Osteocyte (in vitro differentiated cells): ENCODE measurements at regions not wholly inside any gene's neighbourhood (a gene's known extent, or its start where the extent isn't known, plus 50 kb on each side); places are given as distances from the start of the nearest gene placed in this dataset.

ENCODE experiments used
- DNase-seq: peaks from one replicate; pipeline ENCODE4 v3.0.0; 2021; ENCODE audit warnings: mixed read lengths; ENCODE audit not compliant: unreplicated experiment; ENCODE audit errors: extremely low spot score
- H3K27ac Mint-ChIP-seq: one replicate; pipeline ENCODE4 v1.8.0; 2021; ENCODE audit warnings: mild to moderate bottlenecking, mixed read lengths; ENCODE audit not compliant: unreplicated experiment
- H3K27me3 Mint-ChIP-seq: one replicate; pipeline ENCODE4 v1.8.0; 2021; ENCODE audit warnings: mixed read lengths; ENCODE audit not compliant: unreplicated experiment
- H3K36me3 Mint-ChIP-seq: one replicate; pipeline ENCODE4 v1.8.0; 2021; ENCODE audit warnings: mixed read lengths; ENCODE audit not compliant: unreplicated experiment
- H3K4me1 Mint-ChIP-seq: one replicate; pipeline ENCODE4 v1.8.0; 2021; ENCODE audit warnings: mixed read lengths; ENCODE audit not compliant: unreplicated experiment
- H3K4me3 Mint-ChIP-seq: one replicate; pipeline ENCODE4 v1.8.0; 2021; ENCODE audit warnings: mild to moderate bottlenecking, moderate library complexity, mixed read lengths; ENCODE audit not compliant: unreplicated experiment
- H3K9me3 Mint-ChIP-seq: one replicate; pipeline ENCODE4 v1.8.0; 2021; ENCODE audit warnings: mixed read lengths; ENCODE audit not compliant: unreplicated experiment
- TF ChIP-seq, protein P1 (sequence below): fragments of 200-600 bp; sonication (generic); IDR thresholded peaks from 2 replicates; pipeline ENCODE4 v1.5.0; 2021; ENCODE audit warnings: antibody characterized with exemption, mild to moderate bottlenecking, moderate library complexity

- Mint-ChIP-seq H3K36me3 (no peaks in the 10 kb centered on the region), H3K27me3 (peaks cover 50% of the 10 kb centered on the region), H3K27ac (no peak overlapping the region), H3K9me3 (peaks cover under 1% of the 10 kb centered on the region), H3K4me1 (no peaks in the 10 kb centered on the region), H3K4me3 (no peak overlapping the region)
- TF ChIP-seq, protein P1, sequence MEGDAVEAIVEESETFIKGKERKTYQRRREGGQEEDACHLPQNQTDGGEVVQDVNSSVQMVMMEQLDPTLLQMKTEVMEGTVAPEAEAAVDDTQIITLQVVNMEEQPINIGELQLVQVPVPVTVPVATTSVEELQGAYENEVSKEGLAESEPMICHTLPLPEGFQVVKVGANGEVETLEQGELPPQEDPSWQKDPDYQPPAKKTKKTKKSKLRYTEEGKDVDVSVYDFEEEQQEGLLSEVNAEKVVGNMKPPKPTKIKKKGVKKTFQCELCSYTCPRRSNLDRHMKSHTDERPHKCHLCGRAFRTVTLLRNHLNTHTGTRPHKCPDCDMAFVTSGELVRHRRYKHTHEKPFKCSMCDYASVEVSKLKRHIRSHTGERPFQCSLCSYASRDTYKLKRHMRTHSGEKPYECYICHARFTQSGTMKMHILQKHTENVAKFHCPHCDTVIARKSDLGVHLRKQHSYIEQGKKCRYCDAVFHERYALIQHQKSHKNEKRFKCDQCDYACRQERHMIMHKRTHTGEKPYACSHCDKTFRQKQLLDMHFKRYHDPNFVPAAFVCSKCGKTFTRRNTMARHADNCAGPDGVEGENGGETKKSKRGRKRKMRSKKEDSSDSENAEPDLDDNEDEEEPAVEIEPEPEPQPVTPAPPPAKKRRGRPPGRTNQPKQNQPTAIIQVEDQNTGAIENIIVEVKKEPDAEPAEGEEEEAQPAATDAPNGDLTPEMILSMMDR = no peak
- DNase-seq = no peak
These were observed 52.7 kb upstream of the CNEP1R1 start for GRCh38 chr16:49972280-49972679.

- peaks cover 6% of the 10 kb centered on the region for H3K9me3 Mint-ChIP-seq
- H3K4me3 Mint-ChIP-seq = no peak overlapping the region
- peaks cover 48% of the 10 kb centered on the region for H3K27me3 Mint-ChIP-seq
- no peaks in the 10 kb centered on the region for H3K36me3 Mint-ChIP-seq
- H3K4me1 Mint-ChIP-seq = no peaks in the 10 kb centered on the region
- H3K27ac Mint-ChIP-seq = no peak overlapping the region
- TF ChIP-seq, protein P1 = no peak
- DNase-seq = no peak
These were observed 52.1 kb upstream of the CNEP1R1 start for GRCh38 chr16:49972961-49973360.
